ENCODE measurements at regions not wholly inside any gene's neighbourhood (a gene's known extent, or its start where the extent isn't known, plus 50 kb on each side); places are given as distances from the start of the nearest gene placed in this dataset.

GRCh38 chr5:58108511-58108910 lies 351.4 kb downstream of the PLK2 start:
- no peak overlapping the region for H3K4me3 ChIP-seq (ENCODE audit: low read depth, low read length)
- TF ChIP-seq, protein P1, sequence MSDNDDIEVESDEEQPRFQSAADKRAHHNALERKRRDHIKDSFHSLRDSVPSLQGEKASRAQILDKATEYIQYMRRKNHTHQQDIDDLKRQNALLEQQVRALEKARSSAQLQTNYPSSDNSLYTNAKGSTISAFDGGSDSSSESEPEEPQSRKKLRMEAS (IDR thresholded peaks at IDR 0.05; ENCODE audit: low read depth, low read length): no peak
- TF ChIP-seq MYC (IDR thresholded peaks at IDR 0.05; ENCODE audit: low read depth, low read length) (no peak), POLR2A (IDR thresholded peaks at IDR 0.05; ENCODE audit: extremely low read depth, insufficient read length) (no peak), CTCF (IDR thresholded peaks at IDR 0.05; ENCODE audit: low read depth, low read length) (no peak)
- no peak for DNase-seq (ENCODE audit: low read depth)

DNA sequence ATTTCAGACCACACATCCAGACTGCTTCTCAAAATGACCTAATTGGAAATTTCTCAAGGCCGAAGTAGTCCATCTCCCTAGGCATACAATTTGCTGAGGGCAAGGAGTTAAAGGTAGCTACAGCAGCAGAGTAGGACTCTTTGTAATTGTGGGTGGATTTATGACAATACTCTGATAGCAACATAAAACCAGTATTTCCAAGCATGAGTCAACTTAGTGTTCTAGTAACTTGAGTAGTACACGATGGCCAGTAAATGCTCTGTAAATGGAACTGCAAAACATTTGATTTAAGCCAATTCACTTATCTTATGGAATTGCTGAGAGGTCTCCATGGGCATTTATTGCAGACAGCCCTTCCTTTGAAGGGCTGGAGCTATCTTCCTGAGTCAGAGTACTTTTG lies 352.2 kb downstream of the PLK2 start:
- no peak for DNase-seq (ENCODE audit: low read depth)
- H3K4me3 ChIP-seq (ENCODE audit: low read depth, low read length): no peak overlapping the region
- no peak for TF ChIP-seq POLR2A (IDR thresholded peaks at IDR 0.05; ENCODE audit: extremely low read depth, insufficient read length)
- TF ChIP-seq MYC (IDR thresholded peaks at IDR 0.05; ENCODE audit: low read depth, low read length): no peak
- TF ChIP-seq CTCF (IDR thresholded peaks at IDR 0.05; ENCODE audit: low read depth, low read length): no peak
- TF ChIP-seq, protein P1 (IDR thresholded peaks at IDR 0.05; ENCODE audit: low read depth, low read length): no peak

GRCh38 chr5:58106754-58107410 lies 353.0 kb downstream of the PLK2 start:
- TF ChIP-seq POLR2A (IDR thresholded peaks at IDR 0.05; ENCODE audit: extremely low read depth, insufficient read length): no peak
- no peak for TF ChIP-seq CTCF (IDR thresholded peaks at IDR 0.05; ENCODE audit: low read depth, low read length)
- TF ChIP-seq, protein P1 (IDR thresholded peaks at IDR 0.05; ENCODE audit: low read depth, low read length): no peak
- no peak for TF ChIP-seq MYC (IDR thresholded peaks at IDR 0.05; ENCODE audit: low read depth, low read length)
- DNase-seq (ENCODE audit: low read depth): no peak

GRCh38 chr5:58105836-58106235 lies 354.1 kb downstream of the PLK2 start:
- no peak overlapping the region for H3K4me3 ChIP-seq (ENCODE audit: low read depth, low read length)
- no peak for TF ChIP-seq POLR2A (IDR thresholded peaks at IDR 0.05; ENCODE audit: extremely low read depth, insufficient read length)
- TF ChIP-seq, protein P1 (IDR thresholded peaks at IDR 0.05; ENCODE audit: low read depth, low read length): no peak
- no peak for TF ChIP-seq CTCF (IDR thresholded peaks at IDR 0.05; ENCODE audit: low read depth, low read length)
- TF ChIP-seq MYC (IDR thresholded peaks at IDR 0.05; ENCODE audit: low read depth, low read length): no peak
- no peak for DNase-seq (ENCODE audit: low read depth)

More at GRCh38 chr5:58106754-58107410, 353.0 kb downstream of the PLK2 start:
- no peak overlapping the region for H3K4me3 ChIP-seq (ENCODE audit: low read depth, low read length)

DNA sequence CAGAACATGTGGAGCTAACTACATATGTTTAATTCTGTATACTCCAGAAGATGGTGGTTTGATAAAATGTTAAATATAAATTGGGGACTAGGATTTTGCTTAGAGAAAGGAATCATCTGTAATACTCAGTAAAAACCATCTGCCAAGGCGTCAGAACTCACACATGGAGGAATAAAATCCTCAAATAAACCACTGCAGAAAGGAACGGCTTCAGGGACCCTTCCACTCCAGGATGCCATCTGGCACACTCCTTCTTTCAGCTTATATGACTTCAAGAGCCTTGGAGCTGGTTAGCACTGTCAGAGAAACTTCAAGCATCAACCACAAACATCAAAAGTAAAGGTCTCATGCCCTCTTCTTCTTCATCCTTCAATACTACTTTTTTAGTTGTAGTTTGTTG lies 360.6 kb downstream of the PLK2 start:
- no peak overlapping the region for H3K4me3 ChIP-seq (ENCODE audit: low read depth, low read length)
- no peak for TF ChIP-seq CTCF (IDR thresholded peaks at IDR 0.05; ENCODE audit: low read depth, low read length)
- TF ChIP-seq, protein P1 (IDR thresholded peaks at IDR 0.05; ENCODE audit: low read depth, low read length): no peak
- no peak for TF ChIP-seq MYC (IDR thresholded peaks at IDR 0.05; ENCODE audit: low read depth, low read length)
- no peak for TF ChIP-seq POLR2A (IDR thresholded peaks at IDR 0.05; ENCODE audit: extremely low read depth, insufficient read length)
- DNase-seq (ENCODE audit: low read depth): no peak
